ENCODE measurements at regions not wholly inside any gene's neighbourhood (a gene's known extent, or its start where the extent isn't known, plus 50 kb on each side); places are given as distances from the start of the nearest gene placed in this dataset.
"Not testable (repeated sequence)": the region's sequence is repeated elsewhere in the genome, so short reads cannot be mapped to it uniquely, and the experiment has no call there.

GRCh38 chr2:89325894-89326293 lies 634.4 kb downstream of the RPIA start:
- not testable (repeated sequence) for DNase-seq

DNA sequence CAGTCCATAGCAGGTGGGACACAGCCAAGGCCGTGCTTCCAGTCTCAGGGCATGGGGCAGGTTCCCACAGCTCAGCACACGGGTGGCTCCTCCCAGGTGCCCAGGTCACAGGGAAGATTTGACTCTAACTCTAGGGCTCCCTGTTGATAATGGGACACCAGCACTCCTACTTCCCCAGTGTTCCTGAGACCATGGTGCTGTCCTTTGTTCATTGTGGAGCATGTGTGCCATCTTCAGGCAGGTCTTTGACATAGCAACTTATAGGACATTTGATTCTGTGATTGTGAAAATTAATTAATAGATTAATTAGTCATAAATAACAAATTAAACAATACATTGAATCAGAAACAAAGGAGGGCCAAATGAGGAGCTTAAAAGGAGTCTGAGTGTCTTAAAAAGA lies 635.0 kb downstream of the RPIA start:
- DNase-seq, result peak; percentile 8

DNA sequence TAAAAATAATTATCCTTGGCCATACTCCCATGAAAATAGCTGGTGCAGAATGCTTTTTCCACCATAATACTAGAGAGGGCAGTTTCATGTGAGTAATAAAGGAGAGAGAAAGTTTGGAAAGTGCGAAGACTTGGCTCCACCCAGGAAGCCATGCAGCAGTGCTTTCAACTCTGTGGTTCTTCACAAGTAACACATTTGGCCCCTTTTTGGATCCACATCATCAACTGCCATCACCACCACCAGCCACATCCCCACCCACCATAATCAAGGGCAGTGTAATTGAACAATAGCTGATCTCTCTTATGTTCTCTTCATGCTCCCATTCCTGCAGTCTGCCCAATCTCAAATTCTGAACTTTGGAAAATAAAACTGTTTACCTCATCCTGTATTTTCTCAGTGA lies 637.3 kb downstream of the RPIA start:
- DNase-seq, result not testable (repeated sequence)

Data from hematopoietic multipotent progenitor cell treated with erythropoietin and hydrocortisone succinate and interleukin-3 and kit ligand, for 8 days (in vitro differentiated cells).